HG03521 (cell line): ENCODE measurements at regions not wholly inside any gene's neighbourhood (a gene's known extent, or its start where the extent isn't known, plus 50 kb on each side); places are given as distances from the start of the nearest gene placed in this dataset.

Source experiments
- ATAC-seq: cut with Tn5 transposase; IDR thresholded peaks from one replicate; pipeline ENCODE4 v1.9.1; 2021; ENCODE audit warnings: mild to moderate bottlenecking, moderate library complexity; ENCODE audit not compliant: unreplicated experiment

DNA sequence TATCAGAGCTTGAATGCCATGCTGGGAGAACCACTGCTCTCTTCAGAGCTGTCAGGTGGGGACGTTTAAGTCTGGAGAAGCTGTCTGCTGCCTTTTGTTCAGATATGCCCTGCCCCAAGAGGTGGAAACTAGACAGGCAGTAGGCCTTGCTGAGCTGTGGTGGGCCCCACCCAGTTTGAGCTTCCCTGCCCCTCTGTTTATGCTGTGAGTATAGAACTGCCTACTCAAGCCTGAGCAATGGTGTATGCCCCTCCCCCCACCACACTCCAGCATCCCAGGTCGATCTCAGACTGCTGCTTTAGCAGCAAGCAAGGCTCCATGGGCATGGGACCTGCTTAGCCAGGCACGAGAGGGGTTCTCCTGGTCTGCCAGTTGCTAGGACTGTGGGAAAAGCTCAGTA is 362.3 kb downstream of the FAM170A start:
- ATAC-seq: no peak

DNA sequence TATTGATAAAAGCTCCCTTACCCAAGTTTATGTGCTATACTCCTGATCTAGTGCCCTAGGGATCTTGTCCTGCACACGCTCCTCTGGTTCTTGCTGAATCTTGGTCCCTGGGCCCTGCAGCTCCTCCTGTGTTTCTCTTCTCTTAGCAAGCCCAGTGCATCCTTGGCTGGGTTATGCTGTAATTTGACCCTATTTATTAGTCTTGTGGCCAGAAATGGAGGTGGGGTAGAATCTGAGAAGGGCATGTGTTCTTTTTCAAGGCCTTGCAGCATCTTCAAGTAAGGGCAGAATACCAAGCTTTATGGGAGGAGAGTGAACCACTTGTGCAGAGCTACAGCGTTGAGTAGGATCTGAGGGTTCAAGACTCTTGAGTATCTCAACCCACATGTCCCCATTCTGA is 366.8 kb downstream of the FAM170A start:
- no peak for ATAC-seq

DNA sequence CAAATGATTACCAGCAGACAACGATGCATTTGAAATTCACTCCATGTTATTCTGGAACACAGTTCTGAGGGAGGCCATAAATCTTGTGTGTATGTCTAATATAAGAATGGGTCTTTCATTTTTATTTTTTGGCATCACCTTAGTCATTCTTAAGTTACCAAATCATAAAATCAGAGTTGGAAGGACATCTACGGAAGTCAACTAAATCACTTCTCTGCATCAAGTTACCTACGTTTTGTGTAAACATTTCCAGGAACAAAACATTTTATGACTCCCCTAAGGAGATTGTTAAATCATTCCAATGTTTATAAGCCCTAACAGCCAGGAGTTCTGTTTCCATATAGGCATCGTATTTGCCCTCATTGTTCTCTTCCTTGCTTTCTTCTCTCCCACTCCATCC is 378.2 kb downstream of the FAM170A start:
- ATAC-seq: no peak

DNA sequence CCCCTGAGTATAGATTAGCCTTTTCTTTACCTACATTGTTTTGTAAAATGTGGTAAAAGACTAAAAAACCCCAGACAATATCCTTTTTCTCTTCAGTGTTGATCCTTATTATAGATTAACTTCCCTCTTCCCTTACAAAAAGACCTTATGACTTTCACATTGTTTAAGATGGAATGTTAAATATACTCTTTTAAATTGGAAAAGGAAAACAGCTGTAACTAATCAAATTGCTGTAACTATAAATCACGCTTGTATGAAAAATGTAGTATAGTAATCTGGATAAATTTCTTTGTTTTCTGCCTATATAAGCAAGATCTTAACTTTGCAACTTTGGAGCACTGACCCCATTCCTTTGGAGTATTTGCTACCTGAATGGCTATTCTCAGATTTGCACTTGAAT is 383.1 kb downstream of the FAM170A start:
- no peak for ATAC-seq

DNA sequence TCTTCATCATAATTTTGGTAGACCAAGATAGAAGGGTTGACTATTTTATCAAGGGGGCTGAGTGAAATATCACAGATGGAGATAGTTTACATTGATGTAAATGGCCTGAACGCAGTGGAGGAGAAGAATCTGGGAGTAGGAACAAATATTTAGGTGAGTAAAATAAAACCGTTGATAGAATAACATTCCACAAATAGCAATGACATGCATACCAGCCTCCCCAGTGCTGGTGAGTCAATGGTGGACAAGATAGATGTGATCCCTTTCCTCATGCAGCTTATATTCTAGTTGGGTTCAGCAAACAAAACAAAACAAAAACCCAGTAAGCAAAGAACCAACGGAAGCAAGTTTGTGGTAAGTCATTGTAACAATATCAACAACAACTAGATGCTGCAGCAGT is 385.2 kb downstream of the FAM170A start:
- no peak for ATAC-seq

DNA sequence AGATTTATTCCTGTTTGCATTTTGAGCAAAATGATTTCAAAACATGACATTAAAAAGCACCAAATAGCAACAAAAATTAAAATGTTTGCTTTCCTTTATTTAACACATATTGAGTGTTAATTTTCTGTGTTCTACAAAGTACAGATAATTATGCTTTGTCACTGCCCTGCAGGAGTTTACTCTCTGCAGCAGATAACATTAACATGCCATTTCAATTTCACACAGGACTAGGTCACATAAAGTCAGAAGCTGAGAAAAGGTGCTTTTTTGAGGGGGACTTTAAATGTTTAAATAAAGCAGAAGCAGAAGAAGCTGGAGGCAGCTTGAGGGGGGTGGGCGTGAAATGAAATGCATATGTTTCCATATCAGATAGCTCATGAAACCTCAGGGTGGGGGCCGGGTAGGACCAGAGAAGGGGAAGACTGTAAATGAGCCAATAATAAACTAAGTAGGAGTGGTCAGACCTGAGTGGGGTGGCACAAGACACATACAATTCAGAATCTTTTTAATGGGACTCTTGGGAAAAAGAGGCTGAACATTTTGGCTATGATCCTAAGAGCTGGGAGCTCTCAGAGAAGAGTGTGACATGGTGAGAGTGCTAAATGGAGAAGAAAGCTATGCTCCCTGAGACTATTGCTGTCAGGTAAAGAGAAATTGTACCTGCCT is 387.5 kb downstream of the FAM170A start:
- ATAC-seq: no peak

DNA sequence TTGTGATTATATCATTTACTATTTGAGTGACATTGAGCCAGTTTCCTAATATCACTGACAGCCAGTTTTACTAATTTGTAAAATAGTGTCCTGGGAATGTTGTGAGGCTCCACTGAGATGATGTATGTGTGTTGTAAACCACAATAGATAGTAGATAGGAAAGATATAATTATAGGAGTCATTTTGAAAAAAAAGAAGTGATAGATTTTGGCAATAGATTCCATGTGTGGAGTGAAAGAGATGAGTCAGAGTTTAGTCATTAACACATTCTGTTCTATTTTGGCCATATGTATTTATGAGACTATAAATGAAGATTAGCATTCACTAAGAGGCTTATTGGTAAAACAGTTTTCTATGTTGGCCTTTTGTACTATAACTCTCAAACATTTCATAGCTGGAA is 388.2 kb downstream of the FAM170A start:
- ATAC-seq: no peak

DNA sequence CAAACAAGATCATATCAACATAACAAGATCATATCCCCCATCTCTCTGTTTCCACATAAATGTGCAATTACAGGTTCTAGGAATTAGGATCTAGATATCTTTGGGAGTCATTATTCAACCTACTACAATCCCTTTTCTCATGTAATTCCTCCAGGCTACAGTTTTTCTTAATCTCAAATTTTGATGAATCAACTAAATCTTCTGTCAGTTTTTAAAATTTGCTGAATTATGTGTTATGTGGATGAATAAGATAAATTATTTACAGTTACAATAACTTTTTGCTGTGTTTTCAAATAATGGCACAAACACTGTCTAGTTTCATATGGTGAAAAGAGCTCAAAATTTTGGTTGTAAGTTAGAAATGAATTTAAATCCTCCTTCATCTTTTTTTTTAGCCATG is 405.8 kb downstream of the FAM170A start:
- no peak for ATAC-seq

DNA sequence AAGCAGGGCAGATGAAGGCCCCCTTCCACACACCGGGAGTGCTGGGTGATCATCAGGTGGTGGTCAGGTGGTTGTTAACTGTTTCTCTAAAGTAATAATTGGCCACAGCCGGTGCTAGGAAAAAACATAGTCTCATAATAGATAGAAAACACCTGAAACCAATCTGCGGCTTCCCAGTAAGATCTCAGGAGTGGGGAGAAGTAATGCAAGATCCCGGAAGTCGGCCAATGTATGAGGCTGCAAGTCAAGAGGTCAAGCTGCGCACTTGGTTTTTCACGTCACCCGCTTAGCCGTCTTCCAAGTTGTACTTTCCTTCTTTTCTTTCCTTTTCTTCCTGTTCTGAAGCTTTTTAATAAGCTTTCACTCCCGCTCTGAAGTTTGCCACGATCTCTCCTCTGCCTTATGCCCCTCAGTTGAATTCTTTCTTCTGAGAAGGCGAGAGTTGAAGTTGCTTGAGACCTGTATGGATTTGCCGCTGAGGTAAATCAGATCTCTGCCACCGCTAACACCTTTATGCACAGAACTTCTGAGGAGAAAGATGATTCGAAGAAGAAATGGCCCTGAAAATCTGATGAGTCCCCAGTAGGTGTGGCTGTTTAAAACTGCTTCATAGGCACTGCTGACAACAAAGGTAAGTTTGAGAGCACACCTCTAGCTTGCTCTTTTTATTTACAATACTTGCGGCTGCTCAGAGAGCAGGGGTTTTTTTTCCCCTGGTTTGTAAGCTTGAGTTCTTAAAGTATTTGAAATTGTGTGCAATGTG is 406.6 kb downstream of the FAM170A start:
- ATAC-seq: no peak

DNA sequence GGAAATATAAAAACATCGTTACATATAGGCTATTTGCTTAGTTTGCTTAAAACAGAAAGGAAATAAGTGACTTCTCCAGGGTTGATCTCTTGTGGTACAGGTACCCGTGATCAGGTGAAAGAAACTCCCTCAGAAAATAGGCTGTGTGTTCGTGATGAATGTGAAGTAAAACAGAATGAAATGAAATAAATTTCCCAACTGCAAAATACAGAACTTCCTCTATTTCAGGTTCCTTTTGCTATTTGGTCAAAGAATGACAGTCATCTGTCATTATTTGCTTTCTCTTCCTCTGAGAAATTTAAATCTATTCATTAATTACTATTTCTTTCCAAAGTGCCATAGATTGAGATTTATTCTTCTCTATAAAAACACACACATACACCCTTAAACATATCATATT is 408.1 kb downstream of the FAM170A start:
- ATAC-seq: no peak

DNA sequence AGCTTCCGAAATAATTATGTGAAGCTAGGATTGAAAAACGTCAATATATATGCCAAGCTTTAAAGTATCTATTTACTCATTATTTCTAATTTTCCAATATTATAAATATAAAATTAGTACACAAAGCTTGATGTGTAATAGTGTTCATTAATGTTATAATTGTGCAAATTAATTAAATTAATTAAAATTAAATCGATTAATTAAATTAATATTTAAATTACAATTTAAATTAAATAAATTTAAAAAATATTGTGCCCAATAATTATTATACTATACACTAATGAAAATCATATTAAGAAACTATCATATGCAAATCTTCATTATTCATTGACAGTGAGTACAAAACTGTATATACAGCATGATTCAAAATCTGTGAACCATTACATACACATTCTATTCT is 409.8 kb downstream of the FAM170A start:
- ATAC-seq: no peak

DNA sequence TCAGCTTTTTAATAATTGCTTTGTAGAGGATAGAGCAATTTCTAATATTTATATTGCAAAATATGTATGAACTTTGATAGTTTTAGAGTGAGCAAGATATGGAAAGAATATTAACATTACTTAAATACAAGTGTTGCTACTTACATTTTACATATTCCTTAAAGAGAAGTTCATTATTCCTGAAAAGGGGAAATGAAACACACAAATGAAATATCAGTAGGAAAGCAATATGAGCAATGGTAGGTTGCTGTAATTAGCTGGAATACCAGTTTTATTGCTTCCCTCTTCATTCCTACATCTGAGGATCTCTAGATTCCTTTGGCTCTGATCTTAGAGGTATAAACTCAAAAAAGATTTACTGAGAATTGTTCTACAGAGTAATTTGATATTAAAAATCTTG is 414.1 kb downstream of the FAM170A start:
- no peak for ATAC-seq

DNA sequence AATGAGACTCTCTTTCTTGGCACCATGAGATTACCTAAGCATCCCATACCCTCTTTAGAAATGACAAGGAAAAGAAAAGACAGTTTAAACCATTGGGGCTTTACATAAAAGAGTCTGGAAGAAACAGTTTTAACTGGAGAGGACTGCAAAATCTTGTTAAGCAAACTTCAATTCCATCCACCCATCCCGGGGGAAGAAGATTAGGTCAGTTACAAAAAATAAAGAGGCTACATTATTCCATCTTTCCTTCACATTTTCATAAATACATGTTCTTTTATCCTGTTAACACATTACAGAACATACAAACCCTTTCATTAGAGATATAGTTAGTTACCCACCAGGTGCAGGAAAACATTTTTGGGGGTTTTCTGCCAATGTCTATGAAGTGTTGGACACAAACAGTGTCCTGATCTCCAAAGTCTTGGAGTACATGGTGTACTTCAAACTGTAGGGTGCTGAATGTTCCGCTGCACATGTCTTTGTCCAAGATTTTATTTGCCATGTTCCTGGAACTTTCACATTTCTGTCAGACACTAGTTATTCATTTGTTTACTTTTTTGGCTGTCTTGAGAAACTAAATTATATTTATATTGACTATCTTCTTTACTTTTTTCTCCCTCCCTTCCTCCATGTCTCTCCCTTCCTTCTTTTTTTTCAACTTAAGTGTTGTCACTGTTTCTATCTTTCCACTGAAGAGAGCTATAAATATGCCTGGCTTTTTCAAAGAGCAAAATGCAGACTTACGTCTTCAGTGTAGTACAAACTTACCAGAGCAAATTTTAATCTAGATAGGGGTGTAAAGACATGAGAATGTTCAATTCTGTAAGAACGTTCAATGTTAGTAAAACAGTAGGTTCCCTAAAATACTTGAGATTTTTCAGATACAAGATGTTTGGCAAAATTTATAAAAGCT is 410.9 kb upstream of the PRR16 start:
- no peak for ATAC-seq

DNA sequence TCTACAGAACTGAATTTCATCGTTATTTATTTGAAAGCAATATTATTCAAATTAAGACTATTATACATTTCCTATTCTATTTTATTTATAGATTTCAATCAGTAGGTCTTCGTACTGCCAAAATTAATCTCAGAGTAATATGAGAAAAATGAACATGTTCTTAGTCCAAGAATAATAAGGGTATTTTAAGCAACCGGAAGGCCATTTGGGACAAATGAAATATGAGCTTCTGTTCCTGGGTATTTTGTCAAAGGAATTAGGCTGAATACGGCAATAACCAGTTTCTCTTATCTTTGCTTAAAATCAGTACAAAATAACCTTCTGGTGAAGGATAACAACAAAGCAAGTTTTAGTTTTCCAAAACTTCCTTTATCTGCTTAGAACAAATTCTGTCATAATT is 410.3 kb upstream of the PRR16 start:
- no peak for ATAC-seq

DNA sequence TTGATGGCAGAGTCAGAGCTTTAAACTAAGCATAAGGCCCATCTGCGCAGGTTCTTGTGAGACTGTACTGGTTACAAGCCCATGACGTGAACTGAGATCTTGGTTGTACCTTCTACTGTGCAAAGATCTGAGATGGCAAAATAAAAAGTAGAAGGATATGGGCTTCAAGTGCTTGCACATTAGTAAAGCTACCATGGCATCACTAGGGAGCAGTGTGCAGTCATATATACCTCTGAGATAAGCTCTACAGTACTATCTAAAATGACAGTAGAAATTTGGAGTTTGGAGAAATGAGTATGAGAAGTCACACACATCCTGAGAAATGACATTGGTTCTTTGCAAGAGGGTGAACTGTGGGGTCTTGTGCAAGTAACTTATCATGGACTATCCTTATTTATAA is 408.2 kb upstream of the PRR16 start:
- no peak for ATAC-seq

DNA sequence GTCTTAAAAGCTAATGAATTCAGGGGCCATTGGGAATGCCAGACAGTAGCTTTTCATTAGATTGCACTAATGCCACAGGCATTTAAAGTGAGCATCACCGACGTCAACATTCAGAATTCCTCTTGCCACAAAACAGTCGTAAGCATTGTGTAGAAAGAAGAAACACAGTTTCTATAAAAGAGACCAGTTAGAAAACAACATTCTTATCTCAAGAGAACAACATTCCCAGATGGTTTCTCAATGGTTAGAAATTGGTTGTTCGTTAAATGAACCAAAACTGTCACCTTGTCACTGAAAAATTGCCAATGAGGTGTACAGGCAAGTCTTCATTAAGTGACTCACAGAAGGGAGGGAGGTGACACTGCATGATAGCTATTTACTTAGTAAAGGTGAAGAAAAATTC is 401.6 kb upstream of the PRR16 start:
- no peak for ATAC-seq

DNA sequence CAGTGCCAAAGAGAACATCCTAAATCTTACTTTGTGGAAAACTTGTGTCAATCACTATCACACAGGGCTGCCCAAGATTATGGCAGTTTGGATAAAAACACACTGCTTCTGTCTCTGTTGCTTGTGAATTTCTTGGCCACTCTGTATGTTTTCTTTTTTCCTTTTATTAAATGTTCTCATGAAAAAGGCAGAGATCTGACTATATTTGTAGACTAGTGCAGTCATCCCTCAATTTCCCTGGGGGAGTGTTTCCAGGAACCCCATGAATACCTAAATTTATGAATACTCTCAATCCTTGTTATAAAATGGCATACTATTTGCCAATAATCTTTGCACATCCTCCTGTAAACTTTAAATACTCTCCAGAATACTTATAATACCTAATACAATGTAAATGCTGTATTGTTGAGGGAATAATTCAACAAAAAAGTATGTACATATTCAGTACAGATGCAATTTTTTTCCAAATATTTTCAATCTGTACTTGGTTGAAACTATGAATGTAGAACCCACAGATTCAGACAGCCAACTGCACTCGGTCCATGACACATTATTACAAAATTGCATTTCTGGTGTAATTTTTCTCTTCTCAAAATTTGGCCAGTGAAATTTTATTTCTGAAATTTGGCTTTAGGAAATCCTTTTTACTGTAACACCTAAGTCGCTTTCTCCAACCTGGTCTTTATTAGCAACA is 391.9 kb upstream of the PRR16 start:
- ATAC-seq: no peak

DNA sequence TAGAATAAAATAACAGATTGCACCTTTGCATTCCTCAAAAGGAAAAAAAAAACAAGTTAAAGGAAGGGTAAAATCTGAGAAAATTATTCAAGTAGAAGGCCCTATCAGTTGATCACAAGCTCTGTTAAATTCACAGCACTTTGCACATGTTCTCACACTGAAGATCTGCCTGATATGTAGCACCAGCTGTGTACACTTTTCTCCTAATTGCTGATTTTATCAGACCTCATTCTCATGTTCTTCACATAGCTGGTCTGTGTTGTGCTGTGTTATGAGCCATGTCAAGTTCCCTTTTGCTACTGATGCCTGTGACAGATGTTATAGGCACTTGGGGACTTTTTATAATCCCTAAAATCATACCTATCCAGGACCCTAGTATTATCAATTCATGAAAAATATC is 390.4 kb upstream of the PRR16 start:
- no peak for ATAC-seq

DNA sequence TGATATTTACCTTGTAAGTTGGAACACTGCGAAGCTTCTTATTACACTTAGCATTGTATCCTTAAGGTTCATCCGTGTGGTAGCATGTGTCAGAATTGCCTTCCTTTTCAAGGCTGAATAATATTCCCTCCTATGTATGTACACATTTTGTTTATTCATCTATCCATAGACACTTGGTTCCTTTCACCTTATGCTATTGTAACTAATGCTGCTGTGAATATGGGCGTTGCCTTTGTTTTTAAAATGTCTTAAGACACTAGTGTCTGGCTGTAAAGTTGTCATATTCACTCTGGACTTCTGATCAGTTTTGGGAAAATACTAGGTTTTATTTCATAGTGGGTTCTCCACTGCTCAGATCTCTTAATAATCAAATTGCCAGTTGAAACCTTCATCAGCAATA is 383.3 kb upstream of the PRR16 start:
- no peak for ATAC-seq

DNA sequence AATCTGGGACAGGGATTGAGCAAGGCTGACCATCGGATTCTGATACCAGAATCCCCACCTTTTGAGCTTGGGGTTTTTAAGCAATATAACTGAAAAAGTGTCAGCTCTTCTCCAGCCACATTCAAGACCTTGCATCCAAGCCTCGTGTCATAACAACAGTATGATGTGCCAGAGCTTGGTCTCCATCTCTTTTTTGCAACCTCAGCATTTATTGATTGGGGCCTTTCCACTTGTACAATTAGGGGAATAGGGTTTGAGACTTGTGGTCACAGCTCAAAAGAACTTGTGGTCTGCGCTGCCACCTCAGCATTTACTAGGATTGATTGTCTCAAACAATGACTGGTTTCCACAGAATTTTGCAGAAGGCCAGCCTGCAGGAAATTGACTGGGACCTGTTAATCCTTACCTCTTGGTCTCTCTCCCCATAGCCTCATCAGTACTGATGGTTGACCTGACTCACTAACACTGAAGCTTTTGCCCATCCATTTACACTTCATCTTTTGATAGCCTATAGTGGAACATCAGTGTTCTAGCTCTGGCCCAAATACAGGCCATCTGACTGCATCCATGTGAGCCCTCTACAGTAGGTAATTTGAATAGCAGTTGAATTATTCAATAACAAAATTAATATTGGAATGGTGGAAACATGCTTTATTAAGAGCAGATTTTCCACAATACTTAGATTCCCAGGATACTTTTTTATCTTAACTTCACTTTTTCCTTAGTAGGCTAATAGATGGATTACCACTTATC is 381.6 kb upstream of the PRR16 start:
- no peak for ATAC-seq
